ENCODE measurements at regions not wholly inside any gene's neighbourhood (a gene's known extent, or its start where the extent isn't known, plus 50 kb on each side); places are given as distances from the start of the nearest gene placed in this dataset.

GRCh38 chr21:39116761-39117439 lies 66.4 kb downstream of the PSMG1 start:
- TF ChIP-seq EZH2 (optimal IDR thresholded peaks at IDR 0.05; ENCODE audit: low read depth, low read length), result no peak
- TF ChIP-seq CTCF (IDR thresholded peaks at IDR 0.05; ENCODE audit: low read length), result no peak
- TF ChIP-seq EZH2phosphoT487 (IDR thresholded peaks at IDR 0.05; ENCODE audit: low read length), result no peak

Data from MM.1S (cell line).